ENCODE measurements at regions not wholly inside any gene's neighbourhood (a gene's known extent, or its start where the extent isn't known, plus 50 kb on each side); places are given as distances from the start of the nearest gene placed in this dataset.
"Not testable (repeated sequence)": the region's sequence is repeated elsewhere in the genome, so short reads cannot be mapped to it uniquely, and the experiment has no call there.

DNA sequence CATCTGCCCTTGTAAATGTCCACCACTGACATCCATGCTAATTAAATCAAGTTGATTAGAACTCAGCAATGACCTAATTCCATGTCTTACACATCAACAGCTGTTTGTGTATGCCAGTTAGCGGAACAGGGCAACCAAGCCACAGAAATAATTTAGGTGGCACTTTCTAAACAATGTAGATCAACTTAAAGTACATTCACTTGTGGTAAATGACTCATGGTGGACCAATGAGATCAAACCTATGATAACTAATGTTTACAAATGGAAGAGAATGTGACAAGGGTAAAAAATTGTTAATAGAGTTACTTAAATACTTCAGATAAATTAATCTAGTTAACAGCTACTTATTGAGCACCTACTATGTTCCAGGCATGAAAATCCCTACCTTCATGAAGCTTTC, 63.1 kb upstream of the ICA1 start:
- DNase-seq (ENCODE audit: extremely low spot score, unreplicated experiment): no peak
- H3K4me3 Mint-ChIP-seq (ENCODE audit: unreplicated experiment): no peak overlapping the region
- H3K36me3 Mint-ChIP-seq (ENCODE audit: unreplicated experiment): no peaks in the 10 kb centered on the region
- no peaks in the 10 kb centered on the region for H3K27me3 Mint-ChIP-seq (ENCODE audit: unreplicated experiment)
- TF ChIP-seq, protein P1, sequence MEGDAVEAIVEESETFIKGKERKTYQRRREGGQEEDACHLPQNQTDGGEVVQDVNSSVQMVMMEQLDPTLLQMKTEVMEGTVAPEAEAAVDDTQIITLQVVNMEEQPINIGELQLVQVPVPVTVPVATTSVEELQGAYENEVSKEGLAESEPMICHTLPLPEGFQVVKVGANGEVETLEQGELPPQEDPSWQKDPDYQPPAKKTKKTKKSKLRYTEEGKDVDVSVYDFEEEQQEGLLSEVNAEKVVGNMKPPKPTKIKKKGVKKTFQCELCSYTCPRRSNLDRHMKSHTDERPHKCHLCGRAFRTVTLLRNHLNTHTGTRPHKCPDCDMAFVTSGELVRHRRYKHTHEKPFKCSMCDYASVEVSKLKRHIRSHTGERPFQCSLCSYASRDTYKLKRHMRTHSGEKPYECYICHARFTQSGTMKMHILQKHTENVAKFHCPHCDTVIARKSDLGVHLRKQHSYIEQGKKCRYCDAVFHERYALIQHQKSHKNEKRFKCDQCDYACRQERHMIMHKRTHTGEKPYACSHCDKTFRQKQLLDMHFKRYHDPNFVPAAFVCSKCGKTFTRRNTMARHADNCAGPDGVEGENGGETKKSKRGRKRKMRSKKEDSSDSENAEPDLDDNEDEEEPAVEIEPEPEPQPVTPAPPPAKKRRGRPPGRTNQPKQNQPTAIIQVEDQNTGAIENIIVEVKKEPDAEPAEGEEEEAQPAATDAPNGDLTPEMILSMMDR (IDR thresholded peaks at IDR 0.05): no peak
- H3K27ac Mint-ChIP-seq (ENCODE audit: unreplicated experiment): no peak overlapping the region
- no peaks in the 10 kb centered on the region for H3K4me1 Mint-ChIP-seq (ENCODE audit: unreplicated experiment)
- H3K9me3 Mint-ChIP-seq (ENCODE audit: unreplicated experiment): no peaks in the 10 kb centered on the region

DNA sequence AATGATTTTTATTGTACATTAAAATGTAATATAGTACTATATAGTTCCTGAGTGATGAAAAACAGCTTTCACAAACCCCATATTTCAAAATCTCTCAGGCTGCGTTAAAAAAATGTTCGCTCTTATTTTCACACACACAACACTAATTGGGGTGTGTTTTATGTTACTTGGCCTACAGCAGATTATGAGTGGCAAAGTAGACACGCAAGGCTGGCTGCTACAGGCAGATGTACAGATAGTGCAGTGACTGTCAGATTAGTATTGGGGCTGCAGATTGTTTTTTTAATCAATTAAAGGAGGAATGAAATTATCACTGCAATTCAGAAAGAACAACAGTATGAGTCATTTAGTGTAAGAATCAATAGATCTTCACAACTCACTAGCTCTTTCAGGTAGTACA, 65.2 kb upstream of the ICA1 start:
- TF ChIP-seq, protein P1 (IDR thresholded peaks at IDR 0.05): no peak
- H3K36me3 Mint-ChIP-seq (ENCODE audit: unreplicated experiment): no peaks in the 10 kb centered on the region
- no peaks in the 10 kb centered on the region for H3K9me3 Mint-ChIP-seq (ENCODE audit: unreplicated experiment)
- no peak for DNase-seq (ENCODE audit: extremely low spot score, unreplicated experiment)
- H3K4me1 Mint-ChIP-seq (ENCODE audit: unreplicated experiment): no peaks in the 10 kb centered on the region
- H3K27me3 Mint-ChIP-seq (ENCODE audit: unreplicated experiment): no peaks in the 10 kb centered on the region
- no peak overlapping the region for H3K27ac Mint-ChIP-seq (ENCODE audit: unreplicated experiment)
- no peak overlapping the region for H3K4me3 Mint-ChIP-seq (ENCODE audit: unreplicated experiment)

DNA sequence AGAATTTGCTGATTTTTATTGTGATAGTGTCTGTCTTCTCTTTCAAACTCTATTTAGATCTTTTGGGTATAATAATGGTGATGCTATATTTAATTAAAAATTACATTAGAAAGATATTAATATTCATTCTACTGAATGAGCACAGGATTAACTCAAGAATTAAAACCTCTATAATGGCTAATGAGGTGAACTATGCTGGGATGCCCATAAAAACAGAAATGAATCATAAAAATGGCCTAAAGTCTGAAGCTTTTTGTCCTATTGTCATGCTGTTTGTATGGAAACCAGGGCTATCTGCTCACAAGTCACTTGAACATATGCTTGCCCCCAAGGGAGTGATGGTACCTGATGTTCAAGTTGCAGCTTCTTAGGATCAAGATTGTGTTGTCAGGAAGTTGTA, 76.2 kb upstream of the ICA1 start:
- no peaks in the 10 kb centered on the region for H3K9me3 Mint-ChIP-seq (ENCODE audit: unreplicated experiment)
- DNase-seq (ENCODE audit: extremely low spot score, unreplicated experiment): no peak
- no peak overlapping the region for H3K27ac Mint-ChIP-seq (ENCODE audit: unreplicated experiment)
- no peak overlapping the region for H3K4me3 Mint-ChIP-seq (ENCODE audit: unreplicated experiment)
- H3K4me1 Mint-ChIP-seq (ENCODE audit: unreplicated experiment): no peaks in the 10 kb centered on the region
- no peaks in the 10 kb centered on the region for H3K27me3 Mint-ChIP-seq (ENCODE audit: unreplicated experiment)
- no peaks in the 10 kb centered on the region for H3K36me3 Mint-ChIP-seq (ENCODE audit: unreplicated experiment)
- TF ChIP-seq, protein P1 (IDR thresholded peaks at IDR 0.05): no peak

DNA sequence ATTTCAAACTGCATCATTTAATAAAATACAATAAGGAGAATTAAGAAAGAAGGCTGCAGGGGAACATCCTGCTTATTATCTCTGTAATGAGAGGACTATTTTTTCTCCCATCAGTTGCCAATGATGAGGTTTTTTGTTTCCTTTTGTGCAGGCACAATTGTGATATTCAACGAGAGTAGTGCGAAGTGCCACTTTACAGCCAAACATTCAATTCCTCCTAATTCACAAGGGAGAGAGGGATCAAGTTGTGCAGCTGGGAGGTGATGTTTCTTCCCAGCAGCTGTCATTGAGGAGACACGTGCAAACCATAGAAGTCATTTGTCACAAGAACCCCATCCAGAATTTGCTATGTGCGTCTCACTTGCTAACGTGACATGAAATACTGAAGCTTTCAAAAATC, 81.6 kb upstream of the ICA1 start:
- no peak overlapping the region for H3K27ac Mint-ChIP-seq (ENCODE audit: unreplicated experiment)
- H3K4me1 Mint-ChIP-seq (ENCODE audit: unreplicated experiment): no peaks in the 10 kb centered on the region
- no peak for DNase-seq (ENCODE audit: extremely low spot score, unreplicated experiment)
- no peaks in the 10 kb centered on the region for H3K36me3 Mint-ChIP-seq (ENCODE audit: unreplicated experiment)
- H3K4me3 Mint-ChIP-seq (ENCODE audit: unreplicated experiment): no peak overlapping the region
- peaks cover 12% of the 10 kb centered on the region for H3K9me3 Mint-ChIP-seq (ENCODE audit: unreplicated experiment)
- TF ChIP-seq, protein P1 (IDR thresholded peaks at IDR 0.05): no peak
- no peaks in the 10 kb centered on the region for H3K27me3 Mint-ChIP-seq (ENCODE audit: unreplicated experiment)

DNA sequence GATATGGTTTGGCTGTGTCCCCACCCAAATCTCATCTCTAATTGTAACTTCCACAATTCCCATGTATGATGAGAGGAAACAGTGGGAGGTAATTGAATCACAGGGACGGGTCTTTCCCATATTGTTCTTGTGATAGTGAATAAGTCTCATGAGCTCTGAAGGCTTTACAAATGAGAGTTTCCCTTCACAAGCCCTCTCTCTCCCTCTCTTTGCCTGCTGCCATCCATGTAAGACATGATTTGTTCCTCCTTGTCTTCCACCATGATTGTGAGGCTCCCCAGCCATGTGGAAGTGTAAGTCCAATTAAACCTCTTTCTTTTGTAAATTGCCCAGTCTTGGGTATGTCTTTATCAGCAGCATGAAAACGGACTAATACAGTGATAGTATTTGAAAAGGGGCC, 85.4 kb upstream of the ICA1 start:
- not testable (repeated sequence) for H3K27ac Mint-ChIP-seq (ENCODE audit: unreplicated experiment); DNase-seq (ENCODE audit: extremely low spot score, unreplicated experiment); H3K4me1 Mint-ChIP-seq (ENCODE audit: unreplicated experiment); H3K36me3 Mint-ChIP-seq (ENCODE audit: unreplicated experiment); H3K27me3 Mint-ChIP-seq (ENCODE audit: unreplicated experiment); H3K4me3 Mint-ChIP-seq (ENCODE audit: unreplicated experiment)
- H3K9me3 Mint-ChIP-seq (ENCODE audit: unreplicated experiment): peaks cover 12% of the 10 kb centered on the region

DNA sequence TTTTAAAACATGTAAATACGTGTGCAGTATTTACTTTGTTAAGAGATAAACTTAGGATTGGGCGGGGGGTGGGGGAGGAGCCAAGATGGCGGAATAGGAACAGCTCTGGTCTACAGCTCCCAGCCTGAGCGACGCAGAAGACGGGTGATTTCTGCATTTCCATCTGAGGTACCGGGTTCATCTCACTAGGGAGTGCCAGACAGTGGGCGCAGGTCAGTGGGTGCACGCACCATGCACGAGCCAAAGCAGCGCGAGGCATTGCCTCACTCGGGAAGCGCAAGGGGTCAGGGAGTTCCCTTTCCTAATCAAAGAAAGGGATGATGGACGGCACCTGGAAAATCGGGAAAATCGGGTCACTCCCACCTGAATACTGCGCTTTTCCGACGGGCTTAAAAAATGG, 81.8 kb upstream of the NXPH1 start:
- not testable (repeated sequence) for H3K4me3 Mint-ChIP-seq (ENCODE audit: unreplicated experiment); DNase-seq (ENCODE audit: extremely low spot score, unreplicated experiment); H3K36me3 Mint-ChIP-seq (ENCODE audit: unreplicated experiment); H3K27me3 Mint-ChIP-seq (ENCODE audit: unreplicated experiment); H3K4me1 Mint-ChIP-seq (ENCODE audit: unreplicated experiment); H3K27ac Mint-ChIP-seq (ENCODE audit: unreplicated experiment); H3K9me3 Mint-ChIP-seq (ENCODE audit: unreplicated experiment)

Data from osteocyte (in vitro differentiated cells).